Ecto neural progenitor cell (in vitro differentiated cells): ENCODE measurements at regions not wholly inside any gene's neighbourhood (a gene's known extent, or its start where the extent isn't known, plus 50 kb on each side); places are given as distances from the start of the nearest gene placed in this dataset.
A peak's percentile ranks its signal among the peaks of the same experiment; 100 is the strongest.
"Not testable (repeated sequence)": the region's sequence is repeated elsewhere in the genome, so short reads cannot be mapped to it uniquely, and the experiment has no call there.

ENCODE experiments used
- DNase-seq: peaks from one replicate; pipeline ENCODE4 v3.0.0-alpha.2; 2018; ENCODE audit warnings: low spot score

DNA sequence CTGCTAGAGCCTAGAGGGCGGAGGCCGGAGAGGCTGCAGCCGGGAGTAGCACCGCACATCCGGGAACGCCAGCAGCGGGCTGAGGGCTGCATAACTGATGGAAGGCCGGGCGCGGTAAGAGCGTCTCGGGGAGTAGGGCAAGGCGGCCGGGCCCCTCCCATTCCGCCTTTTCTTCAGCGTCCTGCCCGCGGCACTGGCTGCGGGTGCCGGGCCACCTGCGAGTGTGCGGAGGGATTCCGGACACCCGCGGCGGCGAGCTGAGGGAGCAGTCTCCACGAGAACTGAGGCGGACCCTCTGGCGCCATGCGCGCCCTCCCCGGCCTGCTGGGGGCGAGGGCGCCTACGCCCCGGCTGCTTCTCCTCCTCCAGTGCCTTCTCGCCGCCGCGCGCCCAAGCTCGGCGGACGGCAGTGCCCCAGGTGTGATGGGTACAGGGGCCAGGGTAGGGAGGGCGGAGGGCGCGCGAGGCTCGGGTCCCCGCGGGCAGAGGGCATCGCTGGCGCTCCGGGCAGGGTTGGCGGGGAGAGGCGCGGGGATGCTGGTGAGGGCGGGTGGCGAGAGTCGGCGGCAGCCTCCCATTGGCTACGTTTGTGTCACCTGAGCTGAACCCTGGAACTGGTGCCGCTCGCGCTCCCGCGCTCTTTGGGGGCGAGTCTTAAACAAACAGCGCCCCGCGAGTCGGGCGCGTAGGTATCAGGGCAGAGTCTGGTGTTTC is 334.4 kb downstream of the SRGAP2C start:
- DNase-seq = peak; percentile 87

- DNase-seq = not testable (repeated sequence)
These were observed 335.0 kb downstream of the SRGAP2C start for GRCh38 chr1:121519756-121520286.

- DNase-seq = no peak
These were observed 337.4 kb downstream of the SRGAP2C start for GRCh38 chr1:121522061-121522759.

DNA sequence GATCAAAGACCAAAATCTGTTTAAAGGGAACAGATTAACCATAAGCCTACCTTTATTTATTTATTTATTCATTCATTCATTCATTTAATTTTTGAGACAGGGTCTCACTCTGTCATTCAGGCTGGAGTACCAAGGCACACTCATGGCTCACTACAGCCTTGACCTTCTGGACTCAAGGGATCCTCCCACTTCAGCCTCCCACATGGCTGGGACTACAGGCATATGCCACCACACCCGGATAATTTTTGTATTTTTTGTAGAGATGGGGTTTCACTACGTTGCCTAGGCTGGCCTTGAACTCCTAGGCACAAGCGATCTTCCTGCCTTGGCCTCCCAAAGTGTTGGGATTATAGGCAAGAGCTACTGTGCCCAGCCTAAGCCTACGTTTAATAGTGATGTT is 338.3 kb downstream of the SRGAP2C start:
- not testable (repeated sequence) for DNase-seq

DNA sequence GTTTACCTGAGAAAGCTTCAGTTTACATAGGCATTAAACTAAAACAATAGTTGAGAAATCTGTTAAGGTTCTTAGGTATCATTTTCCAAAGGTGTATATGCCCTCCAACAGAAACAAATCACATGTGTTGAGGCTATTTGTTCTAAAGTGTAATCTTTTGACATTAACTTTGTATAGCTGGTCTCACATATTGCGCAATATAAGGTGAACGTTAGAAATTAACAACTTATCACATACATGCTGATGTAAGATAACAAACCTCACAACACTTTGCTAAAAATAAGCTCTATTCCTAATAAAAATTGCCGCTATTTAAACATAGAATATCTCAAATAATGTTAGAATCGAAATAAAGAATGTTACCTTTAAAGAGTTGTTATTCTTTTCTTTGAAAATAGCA is 340.6 kb downstream of the SRGAP2C start:
- DNase-seq = no peak

DNA sequence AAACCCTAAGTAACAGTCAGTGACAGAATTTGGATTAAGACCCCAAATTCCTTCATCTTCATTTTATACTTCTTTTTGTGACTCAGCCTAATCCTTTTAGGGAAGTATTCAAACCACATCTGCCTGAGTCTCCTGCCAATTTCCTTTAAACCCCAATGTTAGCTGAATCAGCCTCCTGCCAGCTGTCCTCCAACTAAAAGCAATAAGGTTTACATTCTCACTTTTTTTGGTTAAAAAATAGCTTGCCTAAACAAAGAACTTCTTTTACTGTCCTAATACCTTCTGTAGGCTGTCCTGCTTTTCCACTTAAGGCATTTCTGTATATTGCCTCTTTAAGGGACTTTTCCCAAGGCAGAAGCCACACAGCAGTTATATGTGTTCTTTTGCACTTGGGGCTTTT is 344.2 kb downstream of the SRGAP2C start:
- DNase-seq = not testable (repeated sequence)

DNA sequence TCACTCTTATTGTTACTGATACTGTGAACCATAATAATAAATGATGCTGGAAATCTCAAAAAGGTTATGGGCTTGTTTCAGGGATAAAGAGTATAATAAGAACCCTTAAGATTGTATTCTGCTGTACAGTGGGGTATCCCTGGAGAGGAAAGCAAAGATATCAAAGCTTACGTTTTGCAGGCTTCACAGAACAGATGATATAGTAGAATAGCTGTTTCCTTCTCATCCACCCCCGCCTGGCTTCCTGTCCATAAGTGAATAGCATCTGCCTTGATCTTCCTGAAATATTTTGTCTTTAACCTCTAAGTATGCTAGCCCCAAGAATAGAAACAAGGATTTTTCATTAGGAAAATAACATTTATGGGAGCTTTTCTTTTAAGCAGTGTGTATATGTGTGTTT is 345.3 kb downstream of the SRGAP2C start:
- not testable (repeated sequence) for DNase-seq

DNA sequence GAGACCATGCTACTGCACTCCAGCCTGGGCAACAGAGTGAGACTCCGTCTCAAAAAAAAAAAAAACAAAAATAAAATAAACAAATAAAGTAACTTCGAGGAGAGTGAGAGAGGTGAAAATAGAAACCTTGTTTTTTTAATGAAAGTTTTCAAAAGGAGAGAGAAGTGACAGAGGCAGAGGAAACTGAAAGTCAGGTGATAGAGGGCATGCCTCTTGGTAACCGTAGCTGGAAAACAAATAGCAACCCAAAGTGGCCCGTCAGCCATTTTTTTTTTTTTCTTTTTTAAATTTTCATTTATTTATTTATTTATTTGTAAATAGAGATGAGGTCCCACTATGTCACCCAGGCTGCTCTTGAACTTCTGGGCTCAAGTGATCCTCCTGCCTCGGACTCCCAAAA is 347.0 kb downstream of the SRGAP2C start:
- DNase-seq = not testable (repeated sequence)

DNA sequence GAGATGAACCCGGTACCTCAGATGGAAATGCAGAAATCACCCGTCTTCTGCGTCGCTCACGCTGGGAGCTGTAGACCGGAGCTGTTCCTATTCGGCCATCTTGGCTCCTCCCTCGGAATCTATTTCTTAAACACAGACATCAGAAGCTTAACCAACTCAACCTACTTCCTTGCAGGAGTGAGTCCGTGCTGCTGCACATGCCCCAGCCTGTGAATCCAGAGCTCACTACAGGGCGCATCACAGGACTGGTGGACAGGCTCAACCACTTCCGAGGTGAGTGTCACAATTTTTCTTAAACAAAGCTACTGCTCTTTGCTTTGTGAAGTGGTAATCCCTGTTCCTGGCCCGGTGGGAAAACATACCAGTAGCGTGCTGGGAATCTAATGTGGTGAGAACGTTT is 353.4 kb downstream of the SRGAP2C start:
- DNase-seq = not testable (repeated sequence)

DNA sequence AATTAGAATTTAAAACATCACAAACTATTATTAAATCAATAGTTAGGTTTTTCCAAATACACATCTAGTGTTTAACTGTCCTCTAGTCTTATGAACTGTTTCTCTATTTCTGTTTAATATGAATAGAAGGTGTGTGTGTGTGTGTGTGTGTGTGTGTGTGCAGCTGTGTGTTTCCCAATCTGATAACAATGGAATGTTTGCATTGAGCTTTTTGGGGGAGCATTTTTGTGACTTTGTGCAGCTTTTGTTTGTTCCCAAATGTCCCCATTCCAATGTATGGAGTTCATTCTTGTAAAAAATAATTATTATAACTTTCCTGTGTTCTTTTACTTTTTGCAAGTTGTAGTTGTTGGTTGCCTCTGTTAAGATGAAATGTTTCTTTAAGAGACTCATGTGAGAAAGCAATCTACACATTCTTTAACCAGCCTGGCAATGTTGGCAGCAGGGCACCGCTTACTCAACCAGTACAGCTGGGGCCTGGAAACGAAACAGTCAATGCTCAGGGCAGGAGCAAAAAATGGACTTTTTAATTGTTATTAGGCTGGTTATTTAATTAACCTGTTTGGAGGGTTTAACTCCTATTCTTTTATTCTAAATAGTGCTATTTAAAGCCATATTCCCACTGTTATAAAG is 354.3 kb downstream of the SRGAP2C start:
- DNase-seq = no peak

DNA sequence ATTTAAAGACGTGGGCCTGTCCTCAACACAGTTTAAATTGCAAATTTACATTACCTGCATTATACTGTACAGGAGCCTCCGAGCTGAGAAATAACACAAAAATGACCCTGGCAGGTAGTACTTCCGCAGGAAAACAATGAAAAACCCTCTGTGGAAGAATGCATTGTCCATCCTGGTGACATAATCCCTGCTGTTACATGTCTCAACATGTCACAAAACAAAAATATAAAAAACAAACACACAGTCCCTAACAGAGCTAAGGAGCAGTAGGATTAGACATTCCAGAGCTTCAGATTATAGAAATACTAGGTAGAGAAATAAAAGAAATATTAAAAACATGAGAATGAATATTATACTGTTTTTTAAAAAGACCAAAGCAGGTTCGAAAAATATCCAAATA is 359.2 kb downstream of the SRGAP2C start:
- DNase-seq = not testable (repeated sequence)

GRCh38 chr1:121544500-121544899 is 359.7 kb downstream of the SRGAP2C start:
- no peak for DNase-seq

GRCh38 chr1:121545899-121546298 is 361.1 kb downstream of the SRGAP2C start:
- DNase-seq = not testable (repeated sequence)

DNA sequence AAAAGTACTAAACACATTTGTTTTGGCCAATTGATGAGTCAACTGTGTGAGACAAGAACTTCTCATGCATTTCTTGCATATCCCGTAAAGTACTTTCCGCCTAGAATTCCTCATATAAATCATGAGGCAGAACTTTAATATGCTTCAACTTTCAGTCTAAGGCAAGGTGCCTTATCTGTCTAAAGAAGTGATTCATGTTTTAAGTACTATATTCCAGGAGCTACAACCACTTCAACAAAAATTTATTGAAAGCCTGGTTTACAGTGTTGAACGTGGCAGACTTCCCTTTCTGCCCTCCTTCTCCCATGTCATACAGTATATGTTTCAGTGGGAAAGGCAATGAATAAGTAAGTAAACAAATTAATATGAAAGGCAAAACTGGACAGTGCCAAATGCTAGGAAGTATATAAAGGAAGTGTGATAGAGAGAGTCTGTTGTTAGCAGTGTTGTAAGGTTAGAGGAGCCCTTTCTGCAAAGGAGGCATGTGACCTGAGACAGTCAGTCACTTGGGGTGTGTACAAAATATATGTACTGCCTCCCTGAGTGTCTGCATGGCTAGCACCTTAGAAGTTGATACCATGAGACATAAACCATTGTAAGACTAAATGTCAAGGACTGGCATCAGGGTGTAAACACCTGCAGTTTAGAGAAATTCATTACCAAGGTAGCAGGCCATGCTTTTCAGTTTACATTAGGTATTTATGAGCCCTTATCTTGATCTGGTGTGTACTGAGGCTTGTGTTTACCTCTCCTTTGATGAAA is 362.2 kb downstream of the SRGAP2C start:
- no peak for DNase-seq

- not testable (repeated sequence) for DNase-seq
These were observed 363.0 kb downstream of the SRGAP2C start for GRCh38 chr1:121547726-121548125.

- DNase-seq = not testable (repeated sequence)
These were observed 366.0 kb downstream of the SRGAP2C start for GRCh38 chr1:121550817-121551216.

- DNase-seq = not testable (repeated sequence)
These were observed 366.7 kb downstream of the SRGAP2C start for GRCh38 chr1:121551491-121551890.

GRCh38 chr1:121556560-121556959 is 371.8 kb downstream of the SRGAP2C start:
- DNase-seq = not testable (repeated sequence)

DNA sequence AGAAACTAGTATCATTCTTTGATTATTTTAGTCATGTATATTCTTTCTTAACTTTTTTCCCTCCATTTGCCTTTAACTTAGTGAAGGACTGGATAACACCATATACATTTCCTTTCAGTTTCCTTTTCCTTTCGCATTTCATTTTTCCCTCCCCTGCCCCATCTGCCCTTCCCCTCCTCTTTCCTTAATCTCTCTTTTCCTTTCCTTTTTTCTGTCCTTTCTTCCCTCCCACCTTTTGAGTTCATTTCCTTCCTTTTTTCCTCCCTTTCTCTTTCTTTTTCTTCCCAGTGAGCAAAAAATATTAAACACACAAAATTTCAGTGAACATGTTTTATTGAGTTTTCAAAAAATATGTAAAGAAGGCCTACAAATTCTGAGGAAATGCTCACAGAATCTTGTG is 373.3 kb downstream of the SRGAP2C start:
- not testable (repeated sequence) for DNase-seq

GRCh38 chr1:121558514-121558913 is 373.7 kb downstream of the SRGAP2C start:
- DNase-seq = no peak

DNA sequence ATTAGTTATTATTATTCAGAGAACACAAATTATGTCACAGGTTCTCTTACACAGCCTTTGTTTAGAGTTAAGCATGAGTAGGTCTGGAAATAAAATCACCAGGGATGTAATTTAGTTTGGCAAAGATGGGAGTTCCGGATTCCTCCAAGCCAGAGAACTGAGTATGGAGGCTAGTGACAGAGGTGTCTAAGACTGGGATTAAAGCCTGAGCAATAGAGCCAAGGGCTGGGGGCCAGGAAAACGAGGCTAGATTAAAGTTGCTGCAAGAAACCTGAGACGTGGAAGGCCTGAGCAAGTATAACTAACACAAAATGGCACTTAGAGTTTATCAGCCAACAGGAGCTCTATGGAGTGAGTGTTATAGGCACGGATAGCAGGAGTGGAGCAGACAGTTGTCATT is 381.6 kb downstream of the SRGAP2C start:
- no peak for DNase-seq

DNA sequence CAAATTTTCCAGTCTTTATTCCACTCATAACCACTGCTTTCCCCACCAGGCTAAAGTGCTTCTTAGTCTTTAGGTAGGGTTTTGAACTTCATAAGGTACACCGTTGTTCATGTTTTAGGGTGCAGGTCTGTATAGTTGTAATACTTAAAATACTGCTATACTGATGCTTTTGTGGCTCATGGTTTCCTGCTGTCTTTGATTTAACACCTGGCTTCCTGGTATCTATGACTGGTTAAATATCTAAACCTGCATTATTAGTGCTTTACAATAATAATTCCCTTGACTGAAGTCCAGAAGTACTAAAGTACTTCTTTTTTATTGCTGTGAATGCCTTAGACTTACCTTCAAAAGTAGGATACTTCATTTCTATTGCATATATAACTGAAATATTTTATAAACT is 384.7 kb downstream of the SRGAP2C start:
- no peak for DNase-seq
